Limb (tissue), 2 donors: ENCODE measurements at regions not wholly inside any gene's neighbourhood (a gene's known extent, or its start where the extent isn't known, plus 50 kb on each side); places are given as distances from the start of the nearest gene placed in this dataset.

Source experiments
- DNase-seq, 2 donors: peaks; one replicate each; pipeline ENCODE4 v3.0.0-alpha.2; 2016; ENCODE audit errors: extremely low spot score in 2 of 2

- DNase-seq, result no peak
These were observed 126.2 kb upstream of the FTMT start for GRCh38 chr5:121725450-121725849.

- no peak for DNase-seq
These were observed 124.7 kb upstream of the FTMT start for GRCh38 chr5:121726991-121727390.

GRCh38 chr5:121731377-121731776 is 120.3 kb upstream of the FTMT start:
- no peak for DNase-seq

GRCh38 chr5:121735618-121736017 is 116.1 kb upstream of the FTMT start:
- no peak for DNase-seq

GRCh38 chr5:121737120-121737519 is 114.6 kb upstream of the FTMT start:
- DNase-seq, result no peak

- no peak for DNase-seq
These were observed 110.5 kb upstream of the FTMT start for GRCh38 chr5:121741156-121741555.

- DNase-seq, result no peak
These were observed 107.1 kb upstream of the FTMT start for GRCh38 chr5:121744577-121744976.

GRCh38 chr5:121745407-121745806 is 106.3 kb upstream of the FTMT start:
- DNase-seq, result no peak

GRCh38 chr5:121746763-121747162 is 104.9 kb upstream of the FTMT start:
- no peak for DNase-seq

GRCh38 chr5:121748686-121749085 is 103.0 kb upstream of the FTMT start:
- DNase-seq, result peak; percentile 23 to 33

GRCh38 chr5:121752149-121752548 is 99.5 kb upstream of the FTMT start:
- no peak for DNase-seq

- DNase-seq, result no peak
These were observed 96.4 kb upstream of the FTMT start for GRCh38 chr5:121755266-121755665.

- no peak for DNase-seq
These were observed 93.9 kb upstream of the FTMT start for GRCh38 chr5:121757753-121758152.

- no peak for DNase-seq
These were observed 93.1 kb upstream of the FTMT start for GRCh38 chr5:121758615-121759014.

GRCh38 chr5:121762426-121762825 is 89.3 kb upstream of the FTMT start:
- no peak for DNase-seq

GRCh38 chr5:121763665-121764064 is 88.0 kb upstream of the FTMT start:
- DNase-seq, result no peak

GRCh38 chr5:121780406-121780805 is 71.3 kb upstream of the FTMT start:
- no peak for DNase-seq

- DNase-seq, result no peak
These were observed 68.0 kb upstream of the FTMT start for GRCh38 chr5:121783700-121784099.

- no peak for DNase-seq
These were observed 57.9 kb upstream of the FTMT start for GRCh38 chr5:121793791-121794190.

- DNase-seq, result no peak
These were observed 56.2 kb upstream of the FTMT start for GRCh38 chr5:121795511-121795910.

- DNase-seq, result no peak
These were observed 53.8 kb upstream of the FTMT start for GRCh38 chr5:121797681-121798518.
